ENCODE measurements at regions not wholly inside any gene's neighbourhood (a gene's known extent, or its start where the extent isn't known, plus 50 kb on each side); places are given as distances from the start of the nearest gene placed in this dataset.

- TF ChIP-seq CTCF (IDR thresholded peaks at IDR 0.05; ENCODE audit: insufficient read depth, low read length, poor library complexity, severe bottlenecking) = no peak
- DNase-seq (ENCODE audit: extremely low read depth, insufficient read length) = no peak
Measured at GRCh38 chr6:90650041-90650940, 63.4 kb upstream of the MAP3K7 start.

GRCh38 chr6:90648873-90649272 is 62.0 kb upstream of the MAP3K7 start:
- no peak overlapping the region for H3K4me3 ChIP-seq (replicated peaks; ENCODE audit: low read depth, low read length)
- DNase-seq (ENCODE audit: extremely low read depth, insufficient read length) = no peak
- TF ChIP-seq CTCF (IDR thresholded peaks at IDR 0.05; ENCODE audit: insufficient read depth, low read length, poor library complexity, severe bottlenecking) = no peak
- no peaks in the 10 kb centered on the region; the same call in 1 of the 2 replicates for H3K27me3 ChIP-seq (replicated peaks; ENCODE audit: control insufficient read depth, insufficient read depth, low read length)
- H3K36me3 ChIP-seq (ENCODE audit: control insufficient read depth, insufficient read depth, low read length) = no peaks in the 10 kb centered on the region

More at GRCh38 chr6:90650041-90650940, 63.4 kb upstream of the MAP3K7 start:
- Histone ChIP-seq H3K36me3 (ENCODE audit: control insufficient read depth, insufficient read depth, low read length) (no peaks in the 10 kb centered on the region), H3K27me3 (replicated peaks; ENCODE audit: control insufficient read depth, insufficient read depth, low read length) (no peaks in the 10 kb centered on the region; the same call in 1 of the 2 replicates), H3K4me3 (replicated peaks; ENCODE audit: low read depth, low read length) (no peak overlapping the region)

- no peak for TF ChIP-seq CTCF (IDR thresholded peaks at IDR 0.05; ENCODE audit: insufficient read depth, low read length, poor library complexity, severe bottlenecking)
- no peak for DNase-seq (ENCODE audit: extremely low read depth, insufficient read length)
- Histone ChIP-seq H3K36me3 (ENCODE audit: control insufficient read depth, insufficient read depth, low read length) (no peaks in the 10 kb centered on the region), H3K27me3 (replicated peaks; ENCODE audit: control insufficient read depth, insufficient read depth, low read length) (no peaks in the 10 kb centered on the region; the same call in 1 of the 2 replicates), H3K4me3 (replicated peaks; ENCODE audit: low read depth, low read length) (no peak overlapping the region)
Measured at GRCh38 chr6:90646940-90647339, 60.1 kb upstream of the MAP3K7 start.

- no peak for TF ChIP-seq CTCF (IDR thresholded peaks at IDR 0.05; ENCODE audit: insufficient read depth, low read length, poor library complexity, severe bottlenecking)
- H3K27me3 ChIP-seq (replicated peaks; ENCODE audit: control insufficient read depth, insufficient read depth, low read length) = no peaks in the 10 kb centered on the region
- H3K4me3 ChIP-seq (replicated peaks; ENCODE audit: low read depth, low read length) = no peak overlapping the region
- DNase-seq (ENCODE audit: extremely low read depth, insufficient read length) = no peak
- no peaks in the 10 kb centered on the region for H3K36me3 ChIP-seq (ENCODE audit: control insufficient read depth, insufficient read depth, low read length)
Measured at GRCh38 chr6:90645634-90646033, 58.8 kb upstream of the MAP3K7 start.

- no peaks in the 10 kb centered on the region for H3K27me3 ChIP-seq (replicated peaks; ENCODE audit: control insufficient read depth, insufficient read depth, low read length)
- TF ChIP-seq CTCF (IDR thresholded peaks at IDR 0.05; ENCODE audit: insufficient read depth, low read length, poor library complexity, severe bottlenecking) = no peak
- no peaks in the 10 kb centered on the region for H3K36me3 ChIP-seq (ENCODE audit: control insufficient read depth, insufficient read depth, low read length)
- no peak overlapping the region for H3K4me3 ChIP-seq (replicated peaks; ENCODE audit: low read depth, low read length)
- no peak for DNase-seq (ENCODE audit: extremely low read depth, insufficient read length)
Measured at GRCh38 chr6:90644492-90644891, 57.6 kb upstream of the MAP3K7 start.
